A673 (cell line): ENCODE measurements at regions not wholly inside any gene's neighbourhood (a gene's known extent, or its start where the extent isn't known, plus 50 kb on each side); places are given as distances from the start of the nearest gene placed in this dataset.

Source experiments
- CTCF ChIP-seq: fragments of 300-800, 200-600 bp; sonication (generic); conservative IDR thresholded peaks from 2 replicates; pipeline ENCODE4 v1.5.1; 2017; ENCODE audit warnings: low read depth, mild to moderate bottlenecking, antibody characterized with exemption, low read length, moderate library complexity, mixed read lengths
- EZH2 ChIP-seq: fragments of 200-600 bp; sonication (generic); IDR thresholded peaks from 2 replicates; pipeline ENCODE4 v1.6.1; 2017; ENCODE audit warnings: borderline replicate concordance, low read depth, mild to moderate bottlenecking, mixed read lengths, antibody characterized with exemption, low read length; ENCODE audit not compliant: poor library complexity, severe bottlenecking

- TF ChIP-seq CTCF (no peak), EZH2 (no peak)
These were observed 1117.6 kb upstream of the DDX18 start for GRCh38 chr2:116696903-116697302.
